IMR-90 (cell line): ENCODE measurements at regions not wholly inside any gene's neighbourhood (a gene's known extent, or its start where the extent isn't known, plus 50 kb on each side); places are given as distances from the start of the nearest gene placed in this dataset.

Source experiments
- ATAC-seq: fragments of 200-7000 bp; cut with Tn5 transposase; 2 replicates; pipeline ENCODE4 v1.9.1; 2020; ENCODE audit warnings: low read depth, mild to moderate bottlenecking, moderate library complexity
- BruUV-seq: library from RNA; stranded (reverse); fragments of 400-500 nt; replicated peaks from 2 replicates; lab custom pipeline; 2021; lab: Mats Ljungman, UMichigan
- CTCF ChIA-PET: fragments of 300-600 bp; formaldehyde crosslinking; extraction: SDS; loops from one replicate; lab custom pipeline; 2021; ENCODE audit warnings: antibody characterized with exemption; lab: Yijun Ruan, JAX
- POLR2A ChIA-PET: fragments of 300-600 bp; sonication (Branson Sonifier 250); formaldehyde crosslinking; loops from one replicate; lab custom pipeline; 2022; ENCODE audit warnings: antibody characterized with exemption; ENCODE audit not compliant: unreplicated experiment; lab: Charles Lee
- DNase-seq: peaks from one replicate; pipeline ENCODE4 v3.0.0; 2013
- H2AFZ ChIP-seq: replicated peaks from 2 replicates; pipeline ENCODE3; 2013; ENCODE audit warnings: low read length, mild to moderate bottlenecking; ENCODE audit not compliant: poor library complexity
- H2AK5ac ChIP-seq: 2 replicates; pipeline ENCODE4 v1.6.1; 2013; ENCODE audit warnings: low read depth, low read length, inconsistent platforms
- H2AK9ac ChIP-seq: replicated peaks from 2 replicates; pipeline ENCODE3; 2013; ENCODE audit warnings: mild to moderate bottlenecking, low read depth, low read length, moderate library complexity; ENCODE audit not compliant: poor library complexity
- H2BK120ac ChIP-seq: 2 replicates; pipeline ENCODE4 v1.6.1; 2013; ENCODE audit warnings: low read depth, low read length, inconsistent platforms
- H2BK15ac ChIP-seq: 3 replicates; pipeline ENCODE4 v1.6.1; 2013; ENCODE audit warnings: low read depth, low read length, inconsistent platforms
- H2BK20ac ChIP-seq: 2 replicates; pipeline ENCODE4 v1.6.1; 2013; ENCODE audit warnings: low read depth, mild to moderate bottlenecking, inconsistent platforms, low read length, moderate library complexity
- H2BK5ac ChIP-seq: 2 replicates; pipeline ENCODE4 v1.6.1; 2013; ENCODE audit warnings: mild to moderate bottlenecking, low read depth, low read length, inconsistent platforms; ENCODE audit not compliant: poor library complexity, severe bottlenecking
- H3K14ac ChIP-seq: replicated peaks from 2 replicates; pipeline ENCODE4 v1.6.1; 2013; ENCODE audit warnings: low read depth, low read length, inconsistent platforms
- H3K18ac ChIP-seq: 2 replicates; pipeline ENCODE4 v1.6.1; 2013; ENCODE audit warnings: low read depth, low read length, control low read depth
- H3K23ac ChIP-seq: 2 replicates; pipeline ENCODE4 v1.6.1; 2013; ENCODE audit warnings: low read depth, low read length, inconsistent platforms
- H3K27ac ChIP-seq: 2 replicates; pipeline ENCODE4 v1.5.1; 2013; ENCODE audit warnings: mild to moderate bottlenecking, control low read depth, low read length; ENCODE audit not compliant: insufficient read depth
- H3K27me3 ChIP-seq: 2 replicates; pipeline ENCODE4 v1.6.1; 2013; ENCODE audit warnings: low read length; ENCODE audit not compliant: control insufficient read depth, insufficient read depth
- H3K36me3 ChIP-seq: 2 replicates; pipeline ENCODE4 v1.6.1; 2013; ENCODE audit warnings: low read length, mixed read lengths; ENCODE audit not compliant: control insufficient read depth, insufficient read depth
- H3K4ac ChIP-seq: 2 replicates; pipeline ENCODE4 v1.6.1; 2013; ENCODE audit warnings: low read depth, low read length, inconsistent platforms
- H3K4me1 ChIP-seq: 2 replicates; pipeline ENCODE4 v1.6.1; 2013; ENCODE audit warnings: low read length, mixed read lengths; ENCODE audit not compliant: control insufficient read depth, insufficient read depth
- H3K4me2 ChIP-seq: 2 replicates; pipeline ENCODE4 v1.6.1; 2013; ENCODE audit warnings: low read depth, mild to moderate bottlenecking, control low read depth, low read length, moderate library complexity
- H3K4me3 ChIP-seq: 2 replicates; pipeline ENCODE4 v1.5.1; 2013; ENCODE audit warnings: low read depth, mild to moderate bottlenecking, control low read depth, low read length, moderate library complexity; ENCODE audit not compliant: insufficient read depth
- H3K56ac ChIP-seq: 2 replicates; pipeline ENCODE4 v1.6.1; 2013; ENCODE audit warnings: low read length, inconsistent platforms; ENCODE audit not compliant: insufficient read depth; ENCODE audit errors: extremely low read depth
- H3K79me1 ChIP-seq, 2 experiments: 2 replicates each; pipeline ENCODE4 v1.6.1; 2013; ENCODE audit warnings: low read length in 2 of 2, inconsistent platforms in 1 of 2, low read depth in 1 of 2
- H3K9ac ChIP-seq: 2 replicates; pipeline ENCODE4 v1.6.1; 2013; ENCODE audit warnings: low read depth, low read length, control low read depth
- H3K9me1 ChIP-seq: 2 replicates; pipeline ENCODE4 v1.6.1; 2013; ENCODE audit warnings: low read length, inconsistent platforms; ENCODE audit not compliant: insufficient read depth
- H3K9me3 ChIP-seq: 2 replicates; pipeline ENCODE4 v1.6.1; 2013; ENCODE audit warnings: low read length; ENCODE audit not compliant: control insufficient read depth, insufficient read depth
- H4K20me1 ChIP-seq: 2 replicates; pipeline ENCODE4 v1.6.1; 2013; ENCODE audit warnings: low read length, inconsistent platforms; ENCODE audit not compliant: insufficient read depth
- H4K5ac ChIP-seq: 2 replicates; pipeline ENCODE4 v1.6.1; 2013; ENCODE audit warnings: mild to moderate bottlenecking, low read depth, low read length, control low read depth
- H4K8ac ChIP-seq, 2 experiments: 2 replicates each; pipeline ENCODE4 v1.6.1; 2013; ENCODE audit warnings: low read depth in 2 of 2, low read length in 2 of 2, control low read depth in 1 of 2, inconsistent platforms in 1 of 2
- H4K91ac ChIP-seq: 2 replicates; pipeline ENCODE4 v1.6.1; 2013; ENCODE audit warnings: low read depth, low read length, inconsistent platforms; ENCODE audit not compliant: insufficient read depth
- ELK1 ChIP-seq: fragments of 150-350 bp; IDR thresholded peaks from 2 replicates; pipeline ENCODE4 v1.6.1; 2016; ENCODE audit warnings: low read depth, mild to moderate bottlenecking, low read length, moderate library complexity, borderline replicate concordance
- NFE2L2 ChIP-seq: fragments of 150-350 bp; IDR thresholded peaks from 2 replicates; pipeline ENCODE4 v1.6.1; 2016; ENCODE audit warnings: low read depth, mild to moderate bottlenecking, low read length
- RAD21 ChIP-seq: IDR thresholded peaks from 2 replicates; pipeline ENCODE4 v1.6.1; 2012; ENCODE audit warnings: low read length, improper control_type of control experiment
- SMC3 ChIP-seq: fragments of 150-350 bp; IDR thresholded peaks from 2 replicates; pipeline ENCODE4 v1.6.1; 2016; ENCODE audit warnings: low read depth, mild to moderate bottlenecking, antibody characterized with exemption, low read length, moderate library complexity
- WGBS, 2 experiments: methylation state at CpG; one replicate each; pipeline versions ENCODE4 v1.1.5 to v1.1.7; 2013; ENCODE audit warnings: missing lambda C conversion rate in 2 of 2; ENCODE audit not compliant: insufficient read length in 1 of 2; ENCODE audit errors: extremely low coverage in 2 of 2; 5-methylcytosine and 5-hydroxymethylcytosine counted together
- dilution Hi-C: fragments of 300-500 bp; cut with HindIII; formaldehyde crosslinking; loops from one replicate; pipeline ENCODE4 v1.14.3; 2018; ENCODE audit warnings: low sequenced_read_pairs; ENCODE audit not compliant: unreplicated experiment
- in situ Hi-C: fragments of 300-500 bp; cut with MboI; formaldehyde crosslinking; loops from 3 replicates; pipeline ENCODE4 v1.14.3; 2019; ENCODE audit warnings: low sequenced_read_pairs, inconsistent platforms, mixed read lengths
- intact Hi-C: fragments of 100-400 bp; cut with micrococcal nuclease; formaldehyde crosslinking; loops from 2 replicates; pipeline ENCODE4 v1.10.0; 2022
- TF ChIP-seq, protein P1 (sequence below): conservative IDR thresholded peaks from 2 replicates; pipeline ENCODE4 v1.5.1; 2012; ENCODE audit warnings: mild to moderate bottlenecking, low read depth, low read length, improper control_type of control experiment

DNA sequence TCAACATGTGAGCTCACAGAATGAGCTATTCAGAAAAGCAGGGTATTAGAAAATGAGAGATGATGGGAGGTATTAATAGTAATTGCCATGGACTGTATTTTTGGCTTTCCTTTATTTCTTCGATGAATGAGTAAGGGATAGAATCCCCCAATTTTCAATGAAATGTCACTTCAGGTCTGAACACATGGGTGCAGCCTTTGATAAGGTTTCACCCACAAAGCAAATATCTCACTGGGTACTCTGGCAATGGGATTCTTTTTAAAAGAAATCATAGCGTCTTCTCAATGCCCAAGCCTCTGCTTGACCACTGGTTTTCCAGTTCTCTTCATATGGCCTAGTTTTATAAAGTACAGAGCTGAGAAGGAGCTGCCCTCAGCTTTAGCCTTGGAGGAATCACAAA lies 610.5 kb upstream of the FANCL start:
- Histone ChIP-seq H3K9me3 (no peaks in the 10 kb centered on the region), H3K4me3 (no peak overlapping the region), H4K5ac (no peak overlapping the region), H4K8ac (no peak overlapping the region), H2BK120ac (no peak overlapping the region), H2BK20ac (no peak overlapping the region), H3K56ac (no peak overlapping the region), H2AK9ac (no peak overlapping the region), H4K20me1 (no peaks in the 10 kb centered on the region), H2AFZ (no peak overlapping the region), H3K27ac (no peak overlapping the region), H3K18ac (no peak overlapping the region), H4K91ac (no peak overlapping the region), H2BK15ac (no peak overlapping the region), H3K4me2 (no peak overlapping the region), H3K14ac (no peak overlapping the region), H3K27me3 (no peaks in the 10 kb centered on the region), H3K9ac (no peak overlapping the region), H3K4me1 (no peaks in the 10 kb centered on the region), H3K4ac (no peak overlapping the region), H2AK5ac (no peak overlapping the region), H3K9me1 (no peaks in the 10 kb centered on the region), H3K23ac (no peak overlapping the region), H3K36me3 (no peaks in the 10 kb centered on the region), H2BK5ac (no peak overlapping the region), H3K79me1 (no peaks in the 10 kb centered on the region)
- ChIA-PET CTCF (no interaction called here), POLR2A (no interaction called here)
- in situ Hi-C loops, result no loop called here
- intact Hi-C loops, result loop anchor here (5.0 kb wide), 1 partner anchor 331 kb away; no protein-coding TSS in a partner anchor
- ATAC-seq, result no peak
- BruUV-seq, result no TSS peak
- no peak for DNase-seq
- dilution Hi-C loops, result no loop called here
- TF ChIP-seq, protein P1, sequence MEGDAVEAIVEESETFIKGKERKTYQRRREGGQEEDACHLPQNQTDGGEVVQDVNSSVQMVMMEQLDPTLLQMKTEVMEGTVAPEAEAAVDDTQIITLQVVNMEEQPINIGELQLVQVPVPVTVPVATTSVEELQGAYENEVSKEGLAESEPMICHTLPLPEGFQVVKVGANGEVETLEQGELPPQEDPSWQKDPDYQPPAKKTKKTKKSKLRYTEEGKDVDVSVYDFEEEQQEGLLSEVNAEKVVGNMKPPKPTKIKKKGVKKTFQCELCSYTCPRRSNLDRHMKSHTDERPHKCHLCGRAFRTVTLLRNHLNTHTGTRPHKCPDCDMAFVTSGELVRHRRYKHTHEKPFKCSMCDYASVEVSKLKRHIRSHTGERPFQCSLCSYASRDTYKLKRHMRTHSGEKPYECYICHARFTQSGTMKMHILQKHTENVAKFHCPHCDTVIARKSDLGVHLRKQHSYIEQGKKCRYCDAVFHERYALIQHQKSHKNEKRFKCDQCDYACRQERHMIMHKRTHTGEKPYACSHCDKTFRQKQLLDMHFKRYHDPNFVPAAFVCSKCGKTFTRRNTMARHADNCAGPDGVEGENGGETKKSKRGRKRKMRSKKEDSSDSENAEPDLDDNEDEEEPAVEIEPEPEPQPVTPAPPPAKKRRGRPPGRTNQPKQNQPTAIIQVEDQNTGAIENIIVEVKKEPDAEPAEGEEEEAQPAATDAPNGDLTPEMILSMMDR, result peak; percentile 31
- TF ChIP-seq ELK1 (no peak), RAD21 (peak; percentile 49), SMC3 (peak; percentile 13; the same call in 1 of the 2 replicates), NFE2L2 (no peak)
- no CpG with 5 or more reads among the region's 2 CpGs for WGBS, 2 experiments
